SKM-1 (cell line): ENCODE measurements at regions not wholly inside any gene's neighbourhood (a gene's known extent, or its start where the extent isn't known, plus 50 kb on each side); places are given as distances from the start of the nearest gene placed in this dataset.
"Not testable (repeated sequence)": the region's sequence is repeated elsewhere in the genome, so short reads cannot be mapped to it uniquely, and the experiment has no call there.

Experiments
- DNase-seq: peaks from one replicate; lab custom pipeline; 2025; ENCODE audit not compliant: unreplicated experiment; lab: John Stamatoyannopoulos, UW

DNA sequence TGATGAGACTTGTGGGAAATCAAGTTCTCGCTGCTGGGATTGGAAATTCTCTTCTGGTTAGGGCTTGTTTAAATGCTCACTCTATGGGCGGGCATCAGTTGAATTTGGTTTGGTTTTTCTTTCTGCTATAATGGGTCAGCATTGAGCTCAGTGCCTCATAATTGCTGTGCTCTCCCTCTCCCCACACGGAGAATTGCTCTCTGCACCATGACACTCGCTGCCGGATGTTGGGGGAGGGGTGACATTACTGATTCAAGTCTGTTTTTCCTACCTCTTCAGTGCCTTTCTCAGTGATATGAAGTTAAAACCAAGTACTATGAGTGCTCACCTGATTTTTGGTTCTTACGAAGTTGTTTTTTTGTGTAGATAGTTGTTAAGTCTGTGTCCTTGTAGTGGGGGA, 599.6 kb downstream of the EPM2A start:
- no peak for DNase-seq

- DNase-seq: no peak
These were observed 597.9 kb downstream of the EPM2A start for GRCh38 chr6:145137425-145137824.

DNA sequence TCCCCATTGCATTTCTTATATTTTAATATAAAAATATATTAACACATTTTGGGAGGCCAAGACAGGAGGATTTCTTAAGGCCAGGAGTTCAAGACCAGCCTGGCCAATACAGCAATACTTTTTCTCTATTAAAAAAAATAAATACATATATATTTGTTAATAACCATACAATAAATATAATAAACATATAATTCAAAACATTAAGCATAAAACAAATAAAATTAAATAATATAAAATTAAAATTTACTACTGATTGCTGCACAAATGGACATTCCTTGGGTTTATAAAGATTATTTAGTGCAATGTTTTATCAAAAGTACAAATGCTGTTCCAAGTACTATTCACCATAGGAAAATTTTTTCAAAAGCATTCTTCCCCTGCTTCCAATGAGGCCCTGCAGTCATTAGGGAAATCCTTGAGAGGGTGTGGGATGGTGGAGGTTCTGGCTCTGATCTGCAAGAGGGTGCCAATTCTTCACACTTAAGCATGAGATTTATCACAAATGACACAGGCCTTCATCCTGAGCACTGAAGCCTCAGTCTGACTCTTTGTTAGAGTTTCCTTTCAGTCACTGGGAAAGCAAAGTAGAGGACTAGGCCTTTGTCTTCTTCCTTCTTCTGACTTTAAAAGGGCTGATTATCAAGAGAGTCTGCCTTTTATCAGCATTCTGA, 596.7 kb downstream of the EPM2A start:
- DNase-seq: no peak

DNA sequence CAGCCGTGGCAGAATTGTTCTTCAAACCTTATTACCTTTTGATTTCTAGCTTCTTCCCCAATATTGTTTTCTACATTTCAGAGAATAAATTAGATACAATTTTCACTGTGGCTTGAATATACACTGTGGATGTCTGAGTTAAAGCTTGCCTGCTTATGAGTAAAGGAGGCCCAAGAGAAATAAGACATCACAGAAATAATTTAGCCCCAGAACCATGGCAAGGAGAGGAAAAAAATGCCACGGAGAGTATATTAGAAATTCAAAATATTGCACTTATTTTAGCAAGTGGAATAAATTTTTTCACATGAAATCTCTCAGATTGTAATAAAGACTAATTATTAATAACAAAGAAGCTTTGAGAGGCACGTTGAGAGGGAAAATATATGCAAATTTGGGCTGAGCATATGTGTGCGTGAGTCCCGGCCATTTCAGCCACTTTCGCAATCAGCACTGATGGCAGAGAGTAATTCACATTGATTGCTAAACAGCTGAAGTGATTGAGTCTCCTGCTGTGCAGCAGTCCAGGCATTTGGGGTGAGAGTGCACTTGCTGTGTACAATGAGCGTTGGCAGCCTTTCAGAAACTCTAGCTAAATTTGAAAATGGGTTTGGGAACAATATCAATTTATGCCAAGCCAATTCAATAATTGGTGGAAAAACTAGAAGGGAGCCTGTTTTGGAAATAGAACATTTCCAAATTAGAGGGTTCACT, 596.0 kb downstream of the EPM2A start:
- no peak for DNase-seq

GRCh38 chr6:145139895-145140294, 595.4 kb downstream of the EPM2A start:
- no peak for DNase-seq

DNA sequence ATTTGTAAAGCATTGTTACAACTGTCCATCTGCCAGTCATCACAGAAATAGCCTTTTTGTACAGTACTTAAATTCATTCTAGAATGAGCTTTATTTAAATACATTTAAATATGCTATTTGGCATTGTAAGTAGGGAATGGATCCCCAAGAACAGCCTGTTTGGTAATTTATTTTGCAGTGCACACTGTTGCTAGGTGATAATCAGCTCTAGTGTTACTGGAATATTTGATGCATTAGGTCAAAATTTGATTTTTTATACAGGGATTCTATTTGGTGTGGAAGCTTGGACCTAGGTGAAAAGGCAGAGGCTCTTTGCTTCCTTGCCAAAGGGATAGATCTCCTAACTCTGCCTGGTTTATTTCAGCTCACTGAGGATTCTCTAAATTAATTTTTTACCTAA, 593.7 kb downstream of the EPM2A start:
- DNase-seq: no peak

- DNase-seq: no peak
These were observed 592.4 kb downstream of the EPM2A start for GRCh38 chr6:145142958-145143357.

DNA sequence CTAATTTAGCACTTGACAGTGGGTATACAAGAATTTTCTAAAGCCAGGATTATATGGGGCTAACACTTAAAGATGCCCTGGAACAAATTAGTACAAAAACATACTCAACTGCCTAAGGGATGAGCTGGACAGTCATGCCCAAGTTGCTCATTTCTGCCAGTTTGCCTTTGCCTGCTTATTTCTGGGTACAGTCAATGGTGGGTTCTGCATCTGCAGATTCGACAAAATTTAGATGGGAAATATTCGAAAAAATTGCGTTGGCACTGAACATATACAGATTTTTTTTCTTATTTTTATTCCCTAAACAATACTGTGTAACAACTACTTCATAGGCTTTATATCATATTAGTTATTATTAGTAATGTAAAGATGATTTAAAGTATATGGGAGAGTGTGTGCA, 591.9 kb downstream of the EPM2A start:
- no peak for DNase-seq

DNA sequence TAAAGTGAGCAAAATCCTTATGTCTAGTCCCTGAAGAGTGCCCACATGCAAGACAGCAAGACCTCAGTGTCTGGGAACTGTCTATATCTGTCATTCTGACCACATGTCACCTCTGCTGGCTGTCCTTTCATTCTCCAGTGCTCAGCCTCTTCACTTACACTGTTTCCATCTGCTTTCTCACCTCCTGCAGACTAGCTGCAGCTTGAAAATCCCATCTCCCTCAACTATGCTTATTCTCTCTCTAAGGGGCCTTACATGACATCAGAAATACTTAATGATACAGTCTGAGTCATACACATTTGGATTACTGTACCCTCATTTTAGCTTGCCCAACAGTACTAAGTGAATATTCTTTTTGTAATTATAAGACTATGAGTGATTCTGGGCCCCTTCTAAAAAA, 587.8 kb downstream of the EPM2A start:
- DNase-seq: no peak

DNA sequence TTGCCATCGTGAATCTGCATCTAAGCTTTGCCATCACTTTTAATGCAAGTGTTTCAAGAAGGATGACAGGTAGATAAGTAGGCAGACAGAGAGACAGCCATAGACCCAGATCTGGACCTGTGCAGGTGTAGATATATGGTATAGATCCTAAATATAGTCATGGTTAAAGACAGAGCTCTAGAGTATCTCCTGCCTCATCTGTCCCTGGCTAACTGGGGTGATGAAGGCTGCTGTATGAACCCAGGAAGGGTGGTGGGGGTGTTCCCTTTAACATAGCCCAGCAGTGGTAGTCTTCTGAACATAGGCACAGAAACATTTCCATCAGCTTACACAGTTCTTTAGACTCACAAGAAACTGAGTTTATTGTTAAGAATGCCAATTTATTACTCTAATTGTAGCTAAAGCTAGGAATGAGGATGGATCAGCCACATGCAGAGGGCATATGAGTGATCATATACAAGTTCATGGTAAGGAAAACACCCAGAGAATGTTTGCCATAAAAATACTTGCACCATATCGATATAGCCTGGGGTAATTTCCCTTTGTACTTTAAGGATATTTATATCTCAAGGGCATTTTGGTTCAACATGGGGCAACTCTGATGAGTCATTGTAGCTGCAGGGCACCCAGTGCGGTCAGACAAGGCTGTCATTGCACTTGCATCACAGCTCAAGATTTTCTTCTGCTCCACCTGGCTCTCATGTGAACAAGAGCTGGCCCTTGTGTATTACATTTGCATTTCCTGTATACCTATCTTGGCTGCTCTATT, 587.2 kb downstream of the EPM2A start:
- DNase-seq: peak; percentile 81

DNA sequence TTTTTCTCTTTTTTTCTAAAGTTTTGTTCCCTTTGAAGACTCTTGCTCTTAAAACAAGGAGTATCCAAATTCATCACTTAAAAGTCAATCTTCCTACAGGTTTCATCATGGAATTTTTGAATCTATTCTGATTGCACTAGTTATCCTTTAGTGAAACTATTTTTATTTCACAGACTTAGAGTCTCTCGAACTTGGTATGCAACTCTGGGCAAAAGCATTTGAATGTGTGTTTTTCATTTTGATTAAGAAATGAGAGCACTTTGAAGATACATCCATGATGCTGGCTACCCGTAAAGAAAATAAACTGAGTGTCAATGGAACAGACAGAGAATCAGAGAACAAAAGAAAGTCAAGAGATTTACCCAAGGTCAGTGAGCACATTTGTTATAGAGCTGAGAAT, 586.5 kb downstream of the EPM2A start:
- DNase-seq: no peak

DNA sequence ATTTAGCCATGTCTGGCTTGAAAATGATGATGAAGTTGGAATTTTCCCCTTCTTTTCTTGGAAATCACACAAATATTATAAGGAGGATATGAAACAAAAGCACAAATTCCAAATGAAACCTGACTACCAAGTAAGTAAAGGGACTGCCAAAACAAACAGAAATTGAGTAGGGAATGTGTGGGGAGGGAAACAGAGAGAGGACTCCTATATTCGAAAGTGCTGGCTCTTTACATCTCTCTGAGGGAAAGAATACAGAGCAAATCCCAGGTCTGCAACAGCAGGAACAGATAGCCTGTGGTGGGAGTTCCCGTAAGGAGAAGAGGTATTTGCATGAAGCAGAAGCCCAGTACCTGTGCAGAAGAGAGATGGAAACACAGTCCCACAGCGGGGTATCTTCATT, 583.7 kb downstream of the EPM2A start:
- DNase-seq: no peak

- DNase-seq: no peak
These were observed 581.8 kb downstream of the EPM2A start for GRCh38 chr6:145153495-145153894.

DNA sequence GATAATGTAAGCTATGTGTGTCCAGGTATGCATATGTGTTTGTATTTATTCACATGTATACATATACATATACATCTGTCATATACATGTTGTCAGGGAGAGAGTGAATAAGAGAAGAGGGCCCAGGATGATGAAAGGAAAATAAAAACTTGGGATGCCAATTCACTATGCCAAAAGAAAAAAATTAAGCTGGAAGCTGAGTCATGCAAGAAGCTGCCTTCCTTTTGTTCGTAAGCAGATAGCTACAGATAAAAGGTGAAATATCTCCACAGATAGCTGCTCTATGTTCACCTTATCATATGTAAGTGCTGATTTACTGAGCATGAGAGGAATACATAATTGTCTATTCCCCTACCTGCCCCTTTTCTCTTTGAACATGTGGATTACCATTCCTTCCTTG, 579.9 kb downstream of the EPM2A start:
- DNase-seq: no peak

DNA sequence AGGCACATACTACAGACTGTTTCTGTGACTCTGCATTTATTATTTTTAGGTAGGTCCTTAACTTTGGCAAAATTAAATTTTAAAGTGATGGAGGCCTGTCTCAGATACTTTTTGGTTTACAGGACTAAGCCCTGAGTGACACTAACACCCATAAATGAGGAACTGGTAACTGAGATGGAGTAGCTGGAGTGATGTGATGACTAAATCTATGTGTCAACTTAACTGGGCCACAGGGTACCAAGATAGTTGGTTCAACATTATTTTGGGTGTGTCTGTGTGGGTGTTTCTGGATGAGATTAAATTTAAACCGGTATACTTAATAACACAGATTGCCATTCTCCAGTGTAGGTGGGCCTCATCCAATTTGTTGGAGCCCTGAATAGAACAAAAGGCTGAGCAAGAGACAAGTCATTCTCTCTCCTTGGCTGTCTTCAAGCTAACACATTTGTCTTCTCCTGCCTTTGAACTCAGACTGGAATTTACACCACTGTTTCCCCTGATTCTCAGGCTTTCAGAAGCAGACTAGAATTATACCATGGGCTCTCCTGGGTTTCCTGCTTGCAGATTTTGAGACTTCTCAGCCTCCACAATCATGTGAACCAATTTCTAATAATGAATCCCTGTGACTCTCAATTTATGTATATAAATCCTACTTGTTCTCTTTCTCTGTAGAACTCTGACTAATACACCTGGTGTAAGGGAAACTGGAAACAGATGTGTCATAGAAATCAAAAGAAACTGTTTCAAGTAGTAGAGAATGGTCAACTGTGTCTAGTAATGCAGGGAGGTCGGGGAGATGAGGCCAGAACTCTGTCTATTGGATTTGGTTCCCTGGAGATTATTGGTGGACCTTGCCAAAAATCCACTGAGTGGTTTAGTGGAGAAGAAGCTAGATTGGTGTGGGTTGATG, 579.2 kb downstream of the EPM2A start:
- no peak for DNase-seq

- not testable (repeated sequence) for DNase-seq
These were observed 576.7 kb downstream of the EPM2A start for GRCh38 chr6:145158636-145159035.

DNA sequence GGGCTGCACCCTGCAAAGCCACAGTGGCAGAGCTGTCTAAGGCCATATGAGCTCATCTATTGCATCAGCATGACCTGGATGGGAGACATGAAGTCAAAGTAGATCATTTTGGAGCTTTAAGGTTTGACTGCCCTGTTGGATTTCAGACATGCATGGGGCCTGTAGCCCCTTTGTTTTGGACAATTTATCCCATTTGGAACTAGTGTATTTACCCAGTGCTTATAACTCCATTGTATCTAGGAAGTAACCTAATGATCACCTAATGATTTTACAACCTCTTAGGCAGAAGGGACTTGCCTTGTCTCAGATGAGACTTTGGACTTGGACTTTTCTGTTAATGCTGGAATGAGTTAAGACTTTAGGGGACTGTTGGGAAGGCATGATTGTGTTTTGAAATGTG, 575.4 kb downstream of the EPM2A start:
- no peak for DNase-seq

DNA sequence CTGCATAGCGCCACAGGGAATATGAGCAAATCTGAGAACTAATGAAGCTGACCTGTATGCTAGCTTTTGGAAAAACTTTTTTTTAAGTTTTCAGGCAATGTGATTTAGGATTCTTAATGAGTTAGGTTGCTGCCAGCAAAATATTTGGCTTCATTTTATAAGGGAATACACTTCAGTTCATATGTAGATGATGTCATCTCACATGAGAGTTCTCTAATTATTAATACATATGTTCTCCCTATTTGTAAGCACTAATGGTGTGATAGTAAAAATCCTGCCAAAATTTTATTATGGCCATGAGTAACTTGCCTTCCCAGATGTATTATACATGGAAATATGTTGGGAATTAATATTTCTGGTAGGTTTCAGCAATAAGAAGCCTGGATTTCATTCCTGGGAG, 573.8 kb downstream of the EPM2A start:
- DNase-seq: no peak

GRCh38 chr6:145169726-145170224, 565.5 kb downstream of the EPM2A start:
- DNase-seq: no peak

GRCh38 chr6:145175470-145175869, 559.9 kb downstream of the EPM2A start:
- DNase-seq: no peak

DNA sequence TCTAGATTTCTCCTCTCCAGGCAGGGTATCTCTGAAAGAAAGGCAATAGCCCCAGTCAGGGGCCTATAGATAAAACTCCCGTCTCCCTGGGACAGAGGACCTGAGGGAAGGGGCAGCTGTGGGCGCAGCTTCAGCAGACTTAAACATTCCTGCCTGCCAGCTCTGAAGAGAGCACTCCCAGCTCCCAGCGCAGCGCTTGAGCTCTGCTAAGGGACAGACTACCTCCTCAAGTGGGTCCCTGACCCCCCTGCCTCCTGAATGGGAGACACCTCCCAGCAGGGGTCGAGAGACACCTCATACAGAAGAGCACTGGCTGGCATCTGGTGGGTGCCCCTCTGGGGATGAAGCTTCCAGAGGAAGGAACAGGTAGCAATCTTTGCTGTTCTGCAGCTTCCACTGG, 556.9 kb downstream of the EPM2A start:
- no peak for DNase-seq
